Colonic mucosa (tissue), 4 donors: ENCODE measurements at regions not wholly inside any gene's neighbourhood (a gene's known extent, or its start where the extent isn't known, plus 50 kb on each side); places are given as distances from the start of the nearest gene placed in this dataset.

ENCODE experiments used
- DNase-seq: peaks from one replicate; pipeline ENCODE4 v3.0.0-alpha.2; 2020
- H3K27ac ChIP-seq: fragments of 200-600 bp; one replicate; pipeline ENCODE4 v1.8.0; 2021
- H3K27me3 ChIP-seq: fragments of 200-600 bp; one replicate; pipeline ENCODE4 v1.8.0; 2021
- H3K36me3 ChIP-seq: fragments of 200-600 bp; one replicate; pipeline ENCODE4 v1.8.0; 2021
- H3K4me1 ChIP-seq: fragments of 200-600 bp; one replicate; pipeline ENCODE4 v1.8.0; 2021; ENCODE audit warnings: mild to moderate bottlenecking
- H3K4me3 ChIP-seq: fragments of 200-600 bp; one replicate; pipeline ENCODE4 v1.8.0; 2021
- H3K9ac ChIP-seq, 2 donors: one replicate each; pipeline ENCODE4 v1.7.0; 2013; ENCODE audit warnings: control low read depth in 2 of 2, low read depth in 2 of 2, low read length in 2 of 2
- H3K9me3 ChIP-seq: fragments of 200-600 bp; one replicate; pipeline ENCODE4 v1.8.0; 2021
- intact Hi-C: fragments of 100-400 bp; cut with DNase I; formaldehyde crosslinking; loops from one replicate; pipeline ENCODE4 v1.14.1; 2022
- TF ChIP-seq, protein P1 (sequence below): fragments of 200-600 bp; IDR thresholded peaks from one replicate; pipeline ENCODE4 v1.8.0; 2022; ENCODE audit warnings: antibody characterized with exemption, mild to moderate bottlenecking
- donor health status: healthy.
- donor health status: DM: no; HTN: no; CAD: no.
- donor health status: DM: no; HTN: no; CAD: no.

DNA sequence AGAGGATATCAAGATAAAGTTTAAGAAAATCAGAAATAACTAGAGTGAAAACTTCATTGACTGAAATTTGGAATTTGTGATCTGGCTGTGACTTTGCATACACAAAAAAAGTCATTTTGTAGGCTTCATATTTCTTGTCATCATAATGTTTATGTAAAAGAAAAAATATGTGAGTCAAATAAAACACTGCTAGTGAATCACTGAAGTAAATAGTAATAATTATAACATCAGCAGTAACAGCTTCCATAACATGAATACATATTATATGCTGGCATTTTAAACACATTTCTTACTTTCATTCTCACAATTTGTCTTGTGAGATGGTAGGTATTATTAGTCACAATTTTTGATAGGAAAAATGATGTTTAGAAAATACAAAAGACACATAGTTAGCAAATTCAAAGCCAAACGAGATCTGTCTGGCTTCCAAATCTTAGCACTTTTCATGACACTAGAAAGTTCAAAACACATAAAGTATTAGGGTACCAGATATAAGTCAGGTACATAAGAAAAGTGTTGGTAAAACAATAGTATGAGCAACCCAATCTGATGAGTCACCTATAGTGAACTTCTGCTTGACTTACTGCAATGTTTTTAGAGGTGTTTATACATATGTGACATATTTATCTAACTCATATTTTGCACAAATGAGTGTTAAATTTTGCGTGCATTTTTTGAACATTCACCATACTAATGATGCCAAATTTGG is 241.0 kb upstream of the SNX7 start:
- Histone ChIP-seq H3K4me3 (no peak overlapping the region), H3K36me3 (no peaks in the 10 kb centered on the region), H3K27me3 (no peaks in the 10 kb centered on the region), H3K4me1 (no peaks in the 10 kb centered on the region), H3K9me3 (no peaks in the 10 kb centered on the region), H3K9ac (no peak overlapping the region), H3K27ac (no peak overlapping the region)
- TF ChIP-seq, protein P1, sequence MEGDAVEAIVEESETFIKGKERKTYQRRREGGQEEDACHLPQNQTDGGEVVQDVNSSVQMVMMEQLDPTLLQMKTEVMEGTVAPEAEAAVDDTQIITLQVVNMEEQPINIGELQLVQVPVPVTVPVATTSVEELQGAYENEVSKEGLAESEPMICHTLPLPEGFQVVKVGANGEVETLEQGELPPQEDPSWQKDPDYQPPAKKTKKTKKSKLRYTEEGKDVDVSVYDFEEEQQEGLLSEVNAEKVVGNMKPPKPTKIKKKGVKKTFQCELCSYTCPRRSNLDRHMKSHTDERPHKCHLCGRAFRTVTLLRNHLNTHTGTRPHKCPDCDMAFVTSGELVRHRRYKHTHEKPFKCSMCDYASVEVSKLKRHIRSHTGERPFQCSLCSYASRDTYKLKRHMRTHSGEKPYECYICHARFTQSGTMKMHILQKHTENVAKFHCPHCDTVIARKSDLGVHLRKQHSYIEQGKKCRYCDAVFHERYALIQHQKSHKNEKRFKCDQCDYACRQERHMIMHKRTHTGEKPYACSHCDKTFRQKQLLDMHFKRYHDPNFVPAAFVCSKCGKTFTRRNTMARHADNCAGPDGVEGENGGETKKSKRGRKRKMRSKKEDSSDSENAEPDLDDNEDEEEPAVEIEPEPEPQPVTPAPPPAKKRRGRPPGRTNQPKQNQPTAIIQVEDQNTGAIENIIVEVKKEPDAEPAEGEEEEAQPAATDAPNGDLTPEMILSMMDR = no peak
- DNase-seq = no peak
- intact Hi-C loops = no loop called here

DNA sequence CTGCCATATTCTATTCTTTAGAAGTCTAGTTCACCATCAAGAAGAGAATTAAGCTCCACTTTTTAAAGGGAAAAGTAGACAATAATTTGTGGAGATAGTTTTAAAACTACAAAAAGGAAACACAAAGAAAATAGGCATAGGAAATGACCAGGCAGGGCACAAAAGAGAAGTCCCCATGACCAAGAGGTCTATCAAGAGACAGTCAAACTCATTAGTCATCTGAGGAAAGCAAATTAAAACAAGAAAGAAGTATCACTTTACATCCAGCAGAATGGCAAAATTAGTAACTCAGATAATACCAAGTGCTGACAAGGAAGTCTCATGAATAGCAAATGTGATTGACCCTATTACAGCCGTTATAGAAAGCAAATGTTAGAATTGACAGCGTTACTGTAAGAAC is 243.7 kb upstream of the SNX7 start:
- DNase-seq = no peak
- H3K4me3 ChIP-seq = no peak overlapping the region
- intact Hi-C loops = no loop called here
- H3K36me3 ChIP-seq = no peaks in the 10 kb centered on the region
- no peaks in the 10 kb centered on the region for H3K27me3 ChIP-seq
- no peaks in the 10 kb centered on the region for H3K4me1 ChIP-seq
- no peak overlapping the region for H3K9ac ChIP-seq
- no peak overlapping the region for H3K27ac ChIP-seq
- no peaks in the 10 kb centered on the region for H3K9me3 ChIP-seq
- TF ChIP-seq, protein P1 = no peak

DNA sequence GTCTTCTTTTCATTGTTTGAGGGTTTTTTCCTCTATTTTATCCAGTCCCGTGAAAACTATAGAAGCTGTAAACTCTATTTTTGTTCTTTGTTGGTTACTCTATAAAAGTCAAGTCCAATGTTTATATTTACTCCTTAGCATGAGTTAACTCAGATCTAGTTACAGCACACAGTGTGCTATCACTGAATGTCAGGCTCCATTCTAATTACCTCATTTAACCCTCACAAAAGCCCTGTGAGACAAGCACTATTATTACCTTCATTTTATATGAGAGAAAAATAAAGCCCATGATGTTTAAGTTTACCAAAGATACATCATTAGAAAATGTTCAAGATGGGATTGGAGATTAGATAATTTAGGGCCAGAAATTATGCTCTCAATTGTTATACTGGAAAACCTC is 251.4 kb upstream of the SNX7 start:
- H3K9ac ChIP-seq = no peak overlapping the region
- H3K27ac ChIP-seq = no peak overlapping the region
- no peak for DNase-seq
- no peaks in the 10 kb centered on the region for H3K9me3 ChIP-seq
- H3K4me3 ChIP-seq = no peak overlapping the region
- intact Hi-C loops = no loop called here
- TF ChIP-seq, protein P1 = no peak
- no peaks in the 10 kb centered on the region for H3K4me1 ChIP-seq
- H3K36me3 ChIP-seq = no peaks in the 10 kb centered on the region
- no peaks in the 10 kb centered on the region for H3K27me3 ChIP-seq

DNA sequence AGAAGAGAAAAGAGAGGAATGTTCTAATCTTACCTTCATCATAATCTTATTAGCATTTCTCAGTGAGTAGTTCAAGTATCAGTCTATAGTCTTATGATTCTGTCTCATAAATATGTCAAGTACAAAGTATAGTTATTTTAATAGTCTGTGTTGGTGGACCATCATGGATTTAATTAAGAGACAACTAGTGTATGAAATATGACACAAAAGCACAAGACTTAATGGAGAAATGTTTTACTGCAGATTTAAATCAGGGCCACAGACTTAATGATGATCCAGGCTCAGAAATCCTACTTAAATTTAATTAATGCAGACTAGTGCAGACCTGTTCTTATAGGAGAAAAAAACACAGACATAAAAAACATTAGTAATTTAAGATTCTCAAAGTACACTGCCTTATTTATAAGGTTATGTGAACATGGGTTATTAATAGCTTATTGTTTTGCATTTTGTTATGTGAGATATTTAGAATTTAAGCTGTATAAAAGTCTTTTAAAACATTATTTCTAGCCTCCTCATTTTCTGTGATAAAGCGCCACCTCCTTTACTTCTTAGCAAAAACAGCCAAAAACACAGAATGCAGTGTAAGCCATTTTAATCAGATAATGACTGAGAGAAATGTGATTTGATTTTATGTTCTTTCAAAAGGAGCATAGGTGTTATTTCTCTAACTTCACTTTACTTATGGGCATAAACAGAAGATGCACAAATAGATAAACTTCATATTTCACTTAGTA is 255.0 kb upstream of the SNX7 start:
- no peak overlapping the region for H3K27ac ChIP-seq

DNA sequence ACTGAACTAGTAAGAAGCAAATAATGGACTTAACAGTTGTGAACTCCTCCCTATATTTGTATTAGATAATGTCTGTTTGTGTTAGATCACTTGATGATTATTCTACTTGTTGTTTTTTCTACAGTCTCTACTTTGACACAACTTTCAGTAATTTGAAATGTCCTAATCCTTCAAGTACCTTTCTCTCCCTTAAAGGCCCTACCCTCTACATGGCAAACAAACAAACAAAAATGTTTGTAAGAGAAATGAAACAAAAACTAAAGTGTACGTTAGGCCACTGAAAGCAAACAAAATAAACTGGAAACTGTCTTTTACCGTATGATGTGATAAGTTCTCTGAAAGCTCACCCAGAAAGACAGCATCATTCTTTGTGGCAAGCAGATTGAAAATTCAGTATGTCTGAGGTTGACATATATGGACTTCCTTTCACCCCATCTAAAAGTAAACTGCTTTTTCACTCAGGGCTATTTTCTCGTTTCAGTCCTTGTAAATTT is 255.9 kb upstream of the SNX7 start:
- no peaks in the 10 kb centered on the region for H3K4me1 ChIP-seq
- H3K4me3 ChIP-seq = no peak overlapping the region
- TF ChIP-seq, protein P1 = no peak
- DNase-seq = no peak
- no peaks in the 10 kb centered on the region for H3K9me3 ChIP-seq
- no peak overlapping the region for H3K9ac ChIP-seq
- H3K27ac ChIP-seq = no peak overlapping the region
- intact Hi-C loops = no loop called here
- no peaks in the 10 kb centered on the region for H3K36me3 ChIP-seq
- no peaks in the 10 kb centered on the region for H3K27me3 ChIP-seq

More for the DNA sequence above, 255.0 kb upstream of the SNX7 start:
- TF ChIP-seq, protein P1 = no peak
- no peaks in the 10 kb centered on the region for H3K4me1 ChIP-seq
- no peaks in the 10 kb centered on the region for H3K27me3 ChIP-seq
- H3K36me3 ChIP-seq = no peaks in the 10 kb centered on the region
- H3K9me3 ChIP-seq = no peaks in the 10 kb centered on the region
- no peak for DNase-seq
- intact Hi-C loops = no loop called here
- no peak overlapping the region for H3K9ac ChIP-seq
- no peak overlapping the region for H3K4me3 ChIP-seq
